ENCODE measurements at regions not wholly inside any gene's neighbourhood (a gene's known extent, or its start where the extent isn't known, plus 50 kb on each side); places are given as distances from the start of the nearest gene placed in this dataset.
"Not testable (repeated sequence)": the region's sequence is repeated elsewhere in the genome, so short reads cannot be mapped to it uniquely, and the experiment has no call there.

DNA sequence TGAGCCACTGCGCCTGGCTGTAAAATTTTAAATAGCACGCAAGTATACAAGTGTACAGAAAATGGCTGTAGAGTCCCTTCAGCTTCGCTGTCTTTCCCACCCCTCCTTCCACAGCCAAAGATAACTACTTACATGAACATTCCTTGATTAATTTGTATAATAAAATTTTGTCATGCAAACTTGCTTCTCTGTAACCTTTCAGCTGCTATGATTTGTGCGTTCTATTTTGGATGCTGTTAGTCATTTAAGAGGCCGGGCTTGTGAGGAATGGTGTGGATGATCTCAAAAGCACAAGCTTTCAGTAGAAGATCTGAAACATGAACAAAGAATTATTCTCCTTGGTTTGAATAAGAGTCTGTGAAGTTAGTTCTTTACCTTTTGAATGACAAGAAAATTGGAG lies 115.0 kb upstream of the TLE1 start:
- no peak for ATAC-seq
- no peak for DNase-seq
- no peak overlapping the region for H3K27ac ChIP-seq
- H3K36me3 ChIP-seq = no peaks in the 10 kb centered on the region
- no peaks in the 10 kb centered on the region for H3K4me1 ChIP-seq
- no peaks in the 10 kb centered on the region for H3K9me3 ChIP-seq
- no peak overlapping the region for H3K4me3 ChIP-seq
- intact Hi-C loops (cut with DNase I) = no loop called here
- no peaks in the 10 kb centered on the region for H3K27me3 ChIP-seq (ENCODE audit: low read depth)
- TF ChIP-seq, protein P1, sequence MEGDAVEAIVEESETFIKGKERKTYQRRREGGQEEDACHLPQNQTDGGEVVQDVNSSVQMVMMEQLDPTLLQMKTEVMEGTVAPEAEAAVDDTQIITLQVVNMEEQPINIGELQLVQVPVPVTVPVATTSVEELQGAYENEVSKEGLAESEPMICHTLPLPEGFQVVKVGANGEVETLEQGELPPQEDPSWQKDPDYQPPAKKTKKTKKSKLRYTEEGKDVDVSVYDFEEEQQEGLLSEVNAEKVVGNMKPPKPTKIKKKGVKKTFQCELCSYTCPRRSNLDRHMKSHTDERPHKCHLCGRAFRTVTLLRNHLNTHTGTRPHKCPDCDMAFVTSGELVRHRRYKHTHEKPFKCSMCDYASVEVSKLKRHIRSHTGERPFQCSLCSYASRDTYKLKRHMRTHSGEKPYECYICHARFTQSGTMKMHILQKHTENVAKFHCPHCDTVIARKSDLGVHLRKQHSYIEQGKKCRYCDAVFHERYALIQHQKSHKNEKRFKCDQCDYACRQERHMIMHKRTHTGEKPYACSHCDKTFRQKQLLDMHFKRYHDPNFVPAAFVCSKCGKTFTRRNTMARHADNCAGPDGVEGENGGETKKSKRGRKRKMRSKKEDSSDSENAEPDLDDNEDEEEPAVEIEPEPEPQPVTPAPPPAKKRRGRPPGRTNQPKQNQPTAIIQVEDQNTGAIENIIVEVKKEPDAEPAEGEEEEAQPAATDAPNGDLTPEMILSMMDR (IDR thresholded peaks at IDR 0.05) = no peak

DNA sequence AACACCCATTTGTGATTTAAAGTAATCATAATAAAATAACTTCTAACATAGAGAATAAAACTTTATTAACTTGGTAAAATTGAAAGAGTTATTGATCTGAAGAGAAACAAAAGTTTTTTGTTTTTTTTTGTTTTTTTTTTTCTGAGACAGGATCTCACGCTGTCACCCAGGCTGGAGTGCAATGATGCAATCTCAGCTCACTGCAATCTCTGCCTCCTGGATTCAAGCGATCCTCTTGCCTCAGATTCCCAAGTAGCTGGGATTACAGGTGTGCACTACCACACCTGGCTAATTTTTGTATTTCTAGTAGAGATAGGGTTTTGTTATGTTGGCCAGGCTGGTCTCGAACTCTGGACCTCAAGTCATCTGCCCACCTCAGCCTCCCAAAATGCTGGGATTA lies 116.5 kb upstream of the SPATA31D4 start:
- H3K4me3 ChIP-seq; H3K9me3 ChIP-seq; H3K27ac ChIP-seq; DNase-seq; H3K36me3 ChIP-seq; intact Hi-C loops (cut with DNase I); H3K27me3 ChIP-seq (ENCODE audit: low read depth); ATAC-seq: not testable (repeated sequence)
- H3K4me1 ChIP-seq = peaks cover 19% of the 10 kb centered on the region

DNA sequence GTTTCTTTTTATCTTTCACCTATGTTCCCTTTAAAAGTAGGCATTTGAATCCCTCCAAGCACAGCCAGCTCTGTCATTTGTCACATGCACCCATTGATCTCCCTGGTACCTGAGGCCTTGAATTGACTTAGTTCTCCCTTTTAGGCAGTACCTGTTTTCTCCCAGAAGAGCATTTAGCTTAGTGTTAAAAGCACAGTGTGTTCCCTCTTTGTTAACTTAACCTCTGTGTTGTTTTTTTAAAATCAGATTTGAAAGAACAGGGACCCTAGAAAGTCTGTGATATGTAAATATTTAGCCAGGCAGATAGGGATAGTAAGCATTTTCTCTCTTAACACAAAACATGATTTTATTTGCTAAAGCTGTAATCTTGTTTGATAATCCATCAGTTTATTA lies 113.8 kb upstream of the SPATA31D4 start:
- Histone ChIP-seq H3K4me1 (peaks cover 19% of the 10 kb centered on the region), H3K36me3 (no peaks in the 10 kb centered on the region), H3K4me3 (no peak overlapping the region), H3K9me3 (no peaks in the 10 kb centered on the region), H3K27me3 (ENCODE audit: low read depth) (no peaks in the 10 kb centered on the region), H3K27ac (peak overlapping the region; percentile 6)
- TF ChIP-seq, protein P1 (IDR thresholded peaks at IDR 0.05) = no peak
- DNase-seq (no peak), ATAC-seq (no peak)
- intact Hi-C loops (cut with DNase I) = no loop called here

DNA sequence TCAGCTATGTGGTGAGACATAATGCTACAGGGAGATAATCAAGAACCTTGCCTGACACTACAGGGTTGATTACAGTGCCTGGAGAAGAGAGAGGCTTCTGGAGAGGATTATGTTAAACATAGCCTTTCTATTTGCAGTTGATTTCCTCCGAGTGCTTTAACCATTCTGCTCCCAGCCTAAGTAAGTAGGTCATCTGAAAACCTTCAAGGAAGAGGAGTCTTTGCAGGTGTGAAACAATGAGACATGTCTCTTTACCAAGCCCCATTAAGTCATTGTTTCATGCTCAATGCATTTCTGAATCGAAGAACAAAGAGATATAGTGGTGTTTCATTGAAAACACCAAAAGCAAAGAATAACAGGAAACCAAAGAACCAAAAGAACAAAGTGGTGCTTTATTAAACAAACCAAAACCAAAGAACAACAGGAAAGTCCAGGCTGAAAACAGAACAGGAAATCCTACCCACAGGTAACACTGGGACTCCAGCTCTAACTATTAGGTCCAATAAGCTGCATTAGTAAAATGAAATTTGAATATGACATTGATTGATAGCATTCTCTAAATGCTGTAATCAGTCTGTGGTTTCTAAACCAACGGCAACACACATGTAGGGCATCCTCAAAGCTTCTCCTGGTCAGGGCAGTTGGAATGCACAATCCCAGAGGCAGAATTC lies 113.3 kb upstream of the SPATA31D4 start:
- Histone ChIP-seq H3K9me3 (no peaks in the 10 kb centered on the region), H3K27me3 (ENCODE audit: low read depth) (no peaks in the 10 kb centered on the region), H3K36me3 (no peaks in the 10 kb centered on the region), H3K27ac (peak overlapping the region; percentile 6), H3K4me1 (peaks cover 19% of the 10 kb centered on the region), H3K4me3 (no peak overlapping the region)
- intact Hi-C loops (cut with DNase I) = no loop called here
- TF ChIP-seq, protein P1 (IDR thresholded peaks at IDR 0.05) = no peak
- no peak for ATAC-seq
- no peak for DNase-seq

DNA sequence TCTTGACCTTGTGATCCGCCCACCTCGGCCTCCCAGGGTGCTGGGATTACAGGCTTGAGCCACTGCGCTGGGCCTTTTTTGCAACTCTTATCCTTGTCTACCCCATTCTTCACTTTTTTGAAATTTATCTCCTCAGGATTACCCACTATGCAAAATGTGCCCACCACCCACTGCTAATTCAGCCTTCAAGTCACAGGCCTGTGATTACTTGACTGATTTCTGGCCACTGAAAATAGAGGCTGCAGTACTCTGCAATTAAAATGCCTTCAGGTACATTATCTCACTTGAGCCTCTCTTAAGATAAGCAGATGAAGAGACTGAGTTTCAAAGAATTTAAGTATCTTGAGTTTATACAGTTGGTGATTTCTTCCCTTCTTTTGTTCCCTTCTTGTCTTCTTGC lies 112.4 kb upstream of the SPATA31D4 start:
- no peak for ATAC-seq
- no peaks in the 10 kb centered on the region for H3K36me3 ChIP-seq
- H3K4me3 ChIP-seq = no peak overlapping the region
- TF ChIP-seq, protein P1 (IDR thresholded peaks at IDR 0.05) = no peak
- no peak for DNase-seq
- H3K27me3 ChIP-seq (ENCODE audit: low read depth) = no peaks in the 10 kb centered on the region
- H3K27ac ChIP-seq = no peak overlapping the region
- H3K9me3 ChIP-seq = no peaks in the 10 kb centered on the region
- peaks cover 19% of the 10 kb centered on the region for H3K4me1 ChIP-seq
- intact Hi-C loops (cut with DNase I) = no loop called here

DNA sequence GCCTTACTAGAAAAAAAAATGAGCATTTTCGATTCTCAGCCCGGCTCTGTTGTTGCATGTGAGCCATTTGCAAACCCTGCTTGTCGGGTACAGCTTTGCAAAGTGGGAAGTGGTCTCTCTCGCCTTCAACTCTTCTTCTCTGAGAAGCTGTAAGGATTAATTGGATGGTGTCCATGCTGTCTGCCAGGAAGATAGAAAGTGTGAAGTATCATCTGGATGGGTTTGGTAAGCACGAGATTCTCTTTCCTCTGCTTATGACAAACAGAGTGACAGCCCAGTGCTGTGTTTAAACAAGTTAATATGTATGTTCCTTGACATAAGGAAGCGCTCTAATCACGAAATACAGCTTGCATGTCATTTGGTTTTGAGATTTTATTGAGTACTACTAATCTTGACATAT lies 109.1 kb upstream of the SPATA31D4 start:
- ATAC-seq (no peak), DNase-seq (no peak)
- Histone ChIP-seq H3K4me1 (peaks cover 14% of the 10 kb centered on the region), H3K36me3 (no peaks in the 10 kb centered on the region), H3K9me3 (no peaks in the 10 kb centered on the region), H3K27ac (no peak overlapping the region), H3K4me3 (no peak overlapping the region), H3K27me3 (ENCODE audit: low read depth) (no peaks in the 10 kb centered on the region)
- TF ChIP-seq, protein P1 (IDR thresholded peaks at IDR 0.05) = no peak
- intact Hi-C loops (cut with DNase I) = no loop called here
